B cell (primary cell): ENCODE measurements at regions not wholly inside any gene's neighbourhood (a gene's known extent, or its start where the extent isn't known, plus 50 kb on each side); places are given as distances from the start of the nearest gene placed in this dataset.

Source experiments
- ATAC-seq: fragments of 200-7000 bp; cut with Tn5 transposase; one replicate; pipeline ENCODE4 v1.10.0; 2021; ENCODE audit warnings: low read depth, mild to moderate bottlenecking, moderate number of reproducible peaks, moderate library complexity
- CTCF ChIA-PET: fragments of 350-600 bp; sonication (Branson Sonifier 250); formaldehyde crosslinking; loops from one replicate; lab custom pipeline; 2021; ENCODE audit warnings: antibody characterized with exemption, inconsistent platforms; lab: Charles Lee
- POLR2A ChIA-PET: fragments of 350-600 bp; sonication (Branson Sonifier 250); formaldehyde crosslinking; loops from one replicate; lab custom pipeline; 2021; ENCODE audit warnings: antibody characterized with exemption; lab: Charles Lee
- DNase-seq: peaks from one replicate; pipeline ENCODE4 v3.0.0; 2013
- H2AFZ ChIP-seq: 2 replicates; pipeline ENCODE4 v1.6.1; 2012; ENCODE audit warnings: mild to moderate bottlenecking, low read depth, low read length; ENCODE audit not compliant: insufficient read depth, poor library complexity, severe bottlenecking
- H3K27ac ChIP-seq, 2 donors: 1 replicate in 1 of 2; 2 replicates in 1 of 2; pipeline ENCODE4 v1.5.1; 2012 to 2013; ENCODE audit warnings: low read length in 2 of 2, mild to moderate bottlenecking in 2 of 2, moderate library complexity in 1 of 2
- H3K27me3 ChIP-seq, 4 experiments: fragments of 200-600 bp in 1 of 4; sonication (generic) in 1 of 4; replicated peaks in 1 of 4; 1 replicate in 2 of 4; 2 replicates in 2 of 4; pipeline versions ENCODE4 v1.6.1 to v1.7.0; 2013 to 2016; ENCODE audit warnings: low read length in 3 of 4, mild to moderate bottlenecking in 2 of 4, mixed read lengths in 1 of 4, moderate library complexity in 1 of 4; ENCODE audit not compliant: insufficient read depth in 4 of 4, control insufficient read depth in 3 of 4; ENCODE audit errors: control extremely low read depth in 1 of 4
- H3K36me3 ChIP-seq, 2 experiments: replicated peaks in 1 of 2; 1 replicate in 1 of 2; 2 replicates in 1 of 2; pipeline versions ENCODE4 v1.6.1 to v1.7.1; 2013; ENCODE audit warnings: low read length in 1 of 2; ENCODE audit not compliant: insufficient read depth in 2 of 2, control insufficient read depth in 1 of 2; ENCODE audit errors: control extremely low read depth in 1 of 2, extremely low read depth in 1 of 2
- H3K4me1 ChIP-seq, 2 donors: fragments of 200-600 bp in 1 of 2; sonication (generic) in 1 of 2; 1 replicate in 1 of 2; 2 replicates in 1 of 2; pipeline versions ENCODE4 v1.5.1 to v1.6.1; 2013 to 2017; ENCODE audit warnings: low read length in 2 of 2; ENCODE audit not compliant: control insufficient read depth in 2 of 2, insufficient read depth in 2 of 2
- H3K4me2 ChIP-seq: replicated peaks from 2 replicates; pipeline ENCODE3; 2012; ENCODE audit warnings: mild to moderate bottlenecking, low read depth, low read length; ENCODE audit not compliant: poor library complexity, severe bottlenecking
- H3K4me3 ChIP-seq, 5 experiments: fragments of 200-600 bp in 1 of 5; sonication (generic) in 1 of 5; 1 replicate in 3 of 5; 2 replicates in 2 of 5; pipeline versions ENCODE4 v1.5.1 to v1.7.0; 2011 to 2016; ENCODE audit warnings: low read length in 4 of 5, mild to moderate bottlenecking in 4 of 5, low read depth in 2 of 5, control low read depth in 1 of 5, moderate library complexity in 1 of 5; ENCODE audit not compliant: insufficient read depth in 1 of 5; ENCODE audit errors: control extremely low read depth in 1 of 5, extremely low read depth in 1 of 5
- H3K79me2 ChIP-seq: fragments of 200-600 bp; sonication (generic); one replicate; pipeline ENCODE4 v1.6.0; 2016; ENCODE audit warnings: low read length; ENCODE audit not compliant: control insufficient read depth, insufficient read depth
- H3K9ac ChIP-seq: fragments of 200-600 bp; sonication (generic); 2 replicates; pipeline ENCODE4 v1.6.1; 2017; ENCODE audit warnings: mild to moderate bottlenecking, low read length, moderate library complexity
- H3K9me3 ChIP-seq, 3 donors: one replicate each; pipeline versions ENCODE4 v1.6.1 to v1.7.1; 2013; ENCODE audit warnings: low read length in 2 of 3; ENCODE audit not compliant: control insufficient read depth in 2 of 3, insufficient read depth in 1 of 3; ENCODE audit errors: control extremely low read depth in 1 of 3
- H4K20me1 ChIP-seq: 2 replicates; pipeline ENCODE4 v1.6.0; 2012; ENCODE audit warnings: mild to moderate bottlenecking, low read length; ENCODE audit not compliant: insufficient read depth, control insufficient read depth, poor library complexity, severe bottlenecking
- H3K27ac Mint-ChIP-seq: one replicate; pipeline ENCODE4 v1.8.0; 2021; ENCODE audit warnings: mixed read lengths
- H3K27me3 Mint-ChIP-seq: one replicate; pipeline ENCODE4 v1.8.0; 2021; ENCODE audit warnings: mixed read lengths
- H3K4me1 Mint-ChIP-seq: one replicate; pipeline ENCODE4 v1.8.0; 2021; ENCODE audit warnings: mixed read lengths
- H3K4me3 Mint-ChIP-seq: one replicate; pipeline ENCODE4 v1.8.0; 2021; ENCODE audit warnings: mixed read lengths
- H3K9me3 Mint-ChIP-seq: one replicate; pipeline ENCODE4 v1.8.0; 2022; ENCODE audit warnings: mixed read lengths; ENCODE audit not compliant: insufficient read depth
- EZH2 ChIP-seq: IDR thresholded peaks from 2 replicates; pipeline ENCODE4 v1.6.1; 2012; ENCODE audit warnings: borderline replicate concordance, low read depth, mild to moderate bottlenecking, moderate library complexity, low read length; ENCODE audit not compliant: insufficient read depth, poor library complexity, severe bottlenecking
- WGBS: methylation state at CpG from one replicate; pipeline ENCODE4 v1.1.5; 2013; ENCODE audit warnings: missing lambda C conversion rate; ENCODE audit not compliant: insufficient coverage; 5-methylcytosine and 5-hydroxymethylcytosine counted together
- intact Hi-C: fragments of 100-400 bp; cut with micrococcal nuclease; formaldehyde crosslinking; loops from one replicate; pipeline ENCODE4 v1.10.0; 2022
- TF ChIP-seq, protein P1 (sequence below): fragments of 200-600 bp; IDR thresholded peaks from one replicate; pipeline ENCODE4 v1.8.0; 2022; ENCODE audit warnings: antibody characterized with exemption, mild to moderate bottlenecking

DNA sequence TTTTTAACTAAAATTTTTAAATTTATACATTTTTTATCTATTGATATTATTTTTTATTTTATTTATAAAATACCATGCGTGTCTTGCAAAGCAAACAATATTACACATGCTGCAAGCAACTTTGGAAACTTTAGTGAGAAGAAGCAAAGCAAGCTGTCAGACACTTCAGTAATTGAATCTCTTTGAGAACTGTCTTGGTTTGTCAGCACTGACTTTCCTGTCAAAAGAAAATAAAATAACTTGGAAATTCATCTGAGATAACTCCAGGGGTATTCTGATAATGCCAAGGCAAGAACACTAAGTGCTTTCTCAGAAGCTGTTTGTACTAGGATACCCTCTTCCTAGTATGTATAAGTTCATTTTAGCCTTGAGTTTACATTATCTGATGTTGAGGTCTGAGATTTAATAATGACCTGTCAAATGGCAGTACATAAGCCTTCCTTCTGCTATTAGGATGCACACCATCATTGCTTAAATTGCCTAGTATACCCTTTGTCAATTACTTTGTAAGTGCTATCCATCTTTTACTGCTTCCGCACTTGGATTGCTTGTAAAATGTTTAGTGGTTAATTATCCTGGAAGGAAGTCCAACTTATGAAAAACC lies 624.2 kb upstream of the AGA start:
- TF ChIP-seq EZH2: no peak
- TF ChIP-seq, protein P1, sequence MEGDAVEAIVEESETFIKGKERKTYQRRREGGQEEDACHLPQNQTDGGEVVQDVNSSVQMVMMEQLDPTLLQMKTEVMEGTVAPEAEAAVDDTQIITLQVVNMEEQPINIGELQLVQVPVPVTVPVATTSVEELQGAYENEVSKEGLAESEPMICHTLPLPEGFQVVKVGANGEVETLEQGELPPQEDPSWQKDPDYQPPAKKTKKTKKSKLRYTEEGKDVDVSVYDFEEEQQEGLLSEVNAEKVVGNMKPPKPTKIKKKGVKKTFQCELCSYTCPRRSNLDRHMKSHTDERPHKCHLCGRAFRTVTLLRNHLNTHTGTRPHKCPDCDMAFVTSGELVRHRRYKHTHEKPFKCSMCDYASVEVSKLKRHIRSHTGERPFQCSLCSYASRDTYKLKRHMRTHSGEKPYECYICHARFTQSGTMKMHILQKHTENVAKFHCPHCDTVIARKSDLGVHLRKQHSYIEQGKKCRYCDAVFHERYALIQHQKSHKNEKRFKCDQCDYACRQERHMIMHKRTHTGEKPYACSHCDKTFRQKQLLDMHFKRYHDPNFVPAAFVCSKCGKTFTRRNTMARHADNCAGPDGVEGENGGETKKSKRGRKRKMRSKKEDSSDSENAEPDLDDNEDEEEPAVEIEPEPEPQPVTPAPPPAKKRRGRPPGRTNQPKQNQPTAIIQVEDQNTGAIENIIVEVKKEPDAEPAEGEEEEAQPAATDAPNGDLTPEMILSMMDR: no peak
- Histone ChIP-seq H3K4me2 (no peak overlapping the region), H3K4me1 (no peaks in the 10 kb centered on the region), H3K27me3 (no peaks in the 10 kb centered on the region), H2AFZ (no peak overlapping the region), H3K4me3 (no peak overlapping the region), H3K36me3 (no peaks in the 10 kb centered on the region), H3K79me2 (no peaks in the 10 kb centered on the region), H4K20me1 (no peaks in the 10 kb centered on the region), H3K9me3 (no peaks in the 10 kb centered on the region), H3K9ac (no peak overlapping the region), H3K27ac (no peak overlapping the region)
- H3K4me1 Mint-ChIP-seq: no peaks in the 10 kb centered on the region
- H3K9me3 Mint-ChIP-seq: peaks cover 5% of the 10 kb centered on the region
- no peak for ATAC-seq
- H3K27me3 Mint-ChIP-seq: no peaks in the 10 kb centered on the region
- intact Hi-C loops: no loop called here
- CTCF ChIA-PET: no interaction called here
- WGBS: no CpG with 5 or more reads among the region's 2 CpGs
- H3K27ac Mint-ChIP-seq: no peak overlapping the region
- no peak overlapping the region for H3K4me3 Mint-ChIP-seq
- POLR2A ChIA-PET: no interaction called here
- DNase-seq: no peak

DNA sequence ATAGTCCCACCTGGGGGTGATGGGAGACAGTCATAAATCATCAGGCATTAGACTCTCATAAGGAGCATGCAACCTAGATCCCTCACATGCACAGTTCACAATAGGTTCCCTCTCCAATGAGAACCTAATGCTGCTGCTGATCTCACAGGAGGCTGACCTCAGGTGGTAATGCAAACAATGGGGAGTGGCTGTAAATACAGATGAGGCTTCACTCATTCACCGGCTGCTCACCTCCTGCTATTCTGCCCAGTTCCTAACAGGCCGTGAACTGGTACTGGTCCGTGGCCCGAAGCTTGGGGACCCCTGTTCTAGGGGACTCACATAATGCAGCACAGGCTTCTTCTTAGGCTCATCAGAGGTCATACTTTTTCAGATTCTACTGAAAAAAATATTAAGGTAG lies 625.9 kb upstream of the AGA start:
- no peak for DNase-seq
- Mint-ChIP-seq H3K4me3 (no peak overlapping the region), H3K27me3 (no peaks in the 10 kb centered on the region), H3K9me3 (peaks cover 5% of the 10 kb centered on the region), H3K27ac (no peak overlapping the region), H3K4me1 (no peaks in the 10 kb centered on the region)
- Histone ChIP-seq H3K79me2 (no peaks in the 10 kb centered on the region), H3K9ac (no peak overlapping the region), H4K20me1 (no peaks in the 10 kb centered on the region), H3K4me1 (no peaks in the 10 kb centered on the region), H3K9me3 (no peaks in the 10 kb centered on the region), H3K4me2 (no peak overlapping the region), H3K27me3 (no peaks in the 10 kb centered on the region), H3K27ac (no peak overlapping the region), H2AFZ (no peak overlapping the region), H3K36me3 (no peaks in the 10 kb centered on the region), H3K4me3 (no peak overlapping the region)
- CTCF ChIA-PET: no interaction called here
- POLR2A ChIA-PET: no interaction called here
- intact Hi-C loops: no loop called here
- TF ChIP-seq, protein P1: no peak
- no peak for TF ChIP-seq EZH2
- 92% methylated on average over 4 of the region's 4 CpGs for WGBS
- no peak for ATAC-seq
